Embryonic facial prominence (tissue), 1 donor: ENCODE measurements at regions not wholly inside any gene's neighbourhood (a gene's known extent, or its start where the extent isn't known, plus 50 kb on each side); places are given as distances from the start of the nearest gene placed in this dataset.
"Not testable (repeated sequence)": the region's sequence is repeated elsewhere in the genome, so short reads cannot be mapped to it uniquely, and the experiment has no call there.

Experiments used
- DNase-seq: peaks from one replicate; pipeline ENCODE4 v3.0.0-alpha.2; 2016; ENCODE audit errors: extremely low spot score

DNA sequence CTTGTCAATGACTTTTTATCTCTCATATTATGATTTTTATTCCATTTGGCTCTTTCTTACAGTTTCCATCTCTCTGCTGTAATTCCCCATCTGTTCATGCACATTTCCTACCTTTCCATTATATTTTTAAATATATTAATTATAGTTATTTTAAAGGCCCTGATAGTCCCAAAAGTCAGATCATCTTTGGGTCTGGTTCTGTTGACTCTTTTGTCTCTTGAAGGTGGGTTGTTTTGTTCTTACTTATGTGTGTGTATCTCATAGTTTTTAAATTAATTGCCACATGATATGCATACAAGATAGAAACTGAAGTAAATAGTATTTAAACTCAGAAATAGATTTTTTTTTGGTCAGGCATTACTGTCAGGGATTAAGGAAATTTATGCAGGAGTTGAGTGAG lies 178.0 kb upstream of the AJAP1 start:
- DNase-seq, result no peak

DNA sequence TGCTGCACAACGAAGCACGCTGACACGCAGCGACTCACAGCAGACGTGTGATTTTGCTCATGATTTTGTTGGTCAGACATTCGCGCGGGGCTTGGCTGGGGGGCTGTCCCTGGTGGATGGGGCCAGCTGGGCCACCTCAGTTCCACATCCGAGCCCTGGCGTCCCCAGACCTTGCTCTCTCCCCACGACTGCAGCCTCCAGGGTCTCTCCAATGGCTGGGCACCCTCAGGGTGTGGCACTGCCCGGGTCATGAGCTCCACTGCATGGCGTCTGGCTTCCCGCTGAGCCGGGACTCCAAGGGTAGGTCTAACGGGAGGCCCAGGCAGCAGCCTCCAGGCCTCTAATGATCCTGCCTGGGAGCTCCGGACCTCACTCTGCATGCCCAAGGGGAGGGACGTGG lies 173.0 kb upstream of the AJAP1 start:
- no peak for DNase-seq

- DNase-seq, result no peak
Observed at GRCh38 chr1:4482526-4482925, 171.9 kb upstream of the AJAP1 start.

DNA sequence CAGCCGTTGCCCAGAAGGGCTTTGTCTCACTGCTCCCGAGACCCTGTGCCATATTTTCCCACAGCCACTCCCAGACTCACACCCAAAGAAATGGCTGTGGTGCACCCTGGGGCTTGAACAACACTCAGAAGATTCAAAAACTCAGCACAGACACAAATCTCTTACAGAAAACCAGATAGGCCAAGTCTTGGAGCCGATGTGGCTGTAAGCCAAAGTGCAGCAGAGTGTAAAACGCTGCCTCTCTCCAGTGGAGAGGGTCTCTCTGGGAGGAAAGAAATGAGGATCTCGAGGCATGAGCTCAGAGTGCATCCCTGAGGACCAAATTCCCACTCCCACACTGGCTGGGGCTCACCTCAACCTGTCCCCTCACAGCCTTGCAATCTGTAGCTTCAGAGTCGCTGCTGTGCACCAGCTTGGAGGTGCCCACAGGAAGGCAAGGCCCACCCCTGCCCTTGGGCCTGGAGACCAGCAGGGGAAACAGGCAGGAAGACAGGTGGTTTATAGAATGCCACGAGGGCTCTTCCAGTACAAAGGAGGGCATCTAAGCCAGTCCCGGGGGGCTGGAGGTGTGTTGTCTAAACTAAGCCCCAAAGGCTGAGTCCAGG lies 171.3 kb upstream of the AJAP1 start:
- no peak for DNase-seq

DNA sequence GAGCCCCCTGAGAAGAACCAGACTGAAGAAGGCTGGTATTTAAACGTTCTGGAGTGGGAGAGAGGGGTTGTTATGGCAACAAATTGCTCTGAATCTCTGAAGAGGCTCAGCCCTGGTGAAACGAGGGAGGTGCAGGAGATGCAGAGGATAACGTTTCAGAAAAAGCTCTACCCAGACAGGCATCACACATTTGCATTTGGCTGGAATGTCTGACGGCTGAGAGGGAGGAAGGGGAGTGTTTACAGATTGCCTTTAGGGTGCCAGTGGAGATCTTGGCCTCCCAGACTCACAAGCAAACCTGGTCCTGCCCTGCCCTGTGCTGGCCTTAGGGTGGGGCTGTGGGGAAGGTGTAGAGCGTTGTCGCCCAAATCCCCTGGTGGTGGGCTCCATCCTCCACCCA lies 169.0 kb upstream of the AJAP1 start:
- no peak for DNase-seq

DNA sequence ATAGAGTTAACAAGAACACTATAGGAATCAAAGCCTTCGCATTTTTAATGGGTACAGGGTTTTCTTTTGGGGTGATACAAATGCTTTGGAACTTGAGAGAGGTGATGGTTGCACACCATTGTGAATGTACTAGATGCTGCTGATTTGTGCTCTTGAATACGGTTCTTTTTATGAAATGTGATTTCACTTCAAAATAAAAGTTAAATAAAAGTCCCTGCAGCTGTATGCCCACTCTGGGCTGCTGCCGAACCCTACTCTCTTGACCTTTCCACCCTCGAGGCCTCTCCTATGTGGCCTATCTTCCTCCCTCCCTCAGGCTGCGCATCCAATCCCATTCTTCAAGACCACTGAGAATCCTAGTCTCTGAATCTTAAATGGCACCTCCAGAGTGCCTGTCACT lies 168.5 kb upstream of the AJAP1 start:
- no peak for DNase-seq

GRCh38 chr1:4486408-4487120 lies 167.8 kb upstream of the AJAP1 start:
- no peak for DNase-seq

- DNase-seq, result no peak
Observed at GRCh38 chr1:4488018-4488417, 166.4 kb upstream of the AJAP1 start.

DNA sequence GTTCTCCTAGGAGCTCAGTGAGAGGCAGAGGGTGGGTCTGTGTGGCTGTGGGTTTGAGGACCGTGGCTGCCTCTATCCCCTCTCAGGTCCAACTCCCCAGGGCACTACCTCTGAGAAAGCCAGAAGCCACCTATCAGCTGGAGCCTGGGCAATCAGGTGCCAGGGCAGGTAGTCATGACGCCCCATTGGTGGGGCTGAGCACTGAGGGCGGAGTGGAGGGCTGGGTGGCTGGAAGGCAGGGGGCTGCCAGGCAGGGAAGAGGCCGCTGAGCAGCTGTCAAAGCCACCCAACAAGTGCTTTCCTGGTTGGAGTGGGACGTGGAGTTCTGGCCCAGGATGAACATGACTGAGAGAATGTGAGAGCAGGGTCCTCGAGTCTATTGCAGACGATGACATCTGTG lies 164.9 kb upstream of the AJAP1 start:
- DNase-seq, result no peak

DNA sequence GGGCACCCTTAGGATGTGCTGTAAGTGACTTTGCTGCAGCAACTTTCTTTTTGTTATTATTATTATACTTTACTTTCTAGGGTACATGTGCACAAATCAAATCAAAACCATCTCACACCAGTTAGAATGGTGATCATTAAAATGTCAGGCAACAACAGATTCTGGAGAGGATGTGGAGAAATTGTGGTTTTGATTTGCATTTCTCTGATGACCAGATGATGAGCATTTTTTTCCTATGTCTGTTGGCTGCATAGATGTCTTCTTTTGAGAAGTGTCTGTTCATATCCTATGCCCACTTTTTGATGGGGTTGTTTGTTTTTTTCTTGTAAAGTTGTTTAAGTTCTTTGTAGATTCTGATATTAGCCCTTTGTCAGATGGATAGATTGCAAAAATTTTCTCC lies 164.4 kb upstream of the AJAP1 start:
- DNase-seq, result not testable (repeated sequence)

GRCh38 chr1:4494027-4494426 lies 160.4 kb upstream of the AJAP1 start:
- no peak for DNase-seq

GRCh38 chr1:4494558-4494957 lies 159.9 kb upstream of the AJAP1 start:
- no peak for DNase-seq

GRCh38 chr1:4495809-4496208 lies 158.6 kb upstream of the AJAP1 start:
- no peak for DNase-seq

GRCh38 chr1:4500441-4500840 lies 154.0 kb upstream of the AJAP1 start:
- no peak for DNase-seq

DNA sequence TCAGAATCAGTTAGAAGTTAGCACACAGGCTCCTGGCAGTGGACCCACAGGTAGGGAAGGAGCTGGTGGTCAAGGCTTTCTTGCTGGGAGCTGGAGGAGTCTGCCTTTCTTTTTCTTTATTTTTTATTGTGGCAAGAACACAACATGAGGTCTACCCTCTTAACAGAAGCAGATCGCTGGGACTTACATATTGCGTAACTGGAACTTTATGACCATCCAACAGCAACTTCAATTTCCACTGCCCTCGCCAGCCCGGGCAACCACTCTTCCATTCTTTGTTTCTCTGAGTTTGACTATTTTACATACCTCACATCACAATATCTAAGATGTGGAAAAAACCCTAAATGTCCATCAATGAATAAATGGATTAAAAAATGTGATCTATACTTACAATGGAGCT lies 147.8 kb upstream of the AJAP1 start:
- no peak for DNase-seq

GRCh38 chr1:4509206-4509605 lies 145.2 kb upstream of the AJAP1 start:
- DNase-seq, result no peak

- DNase-seq, result no peak
Observed at GRCh38 chr1:4510276-4510691, 144.1 kb upstream of the AJAP1 start.

DNA sequence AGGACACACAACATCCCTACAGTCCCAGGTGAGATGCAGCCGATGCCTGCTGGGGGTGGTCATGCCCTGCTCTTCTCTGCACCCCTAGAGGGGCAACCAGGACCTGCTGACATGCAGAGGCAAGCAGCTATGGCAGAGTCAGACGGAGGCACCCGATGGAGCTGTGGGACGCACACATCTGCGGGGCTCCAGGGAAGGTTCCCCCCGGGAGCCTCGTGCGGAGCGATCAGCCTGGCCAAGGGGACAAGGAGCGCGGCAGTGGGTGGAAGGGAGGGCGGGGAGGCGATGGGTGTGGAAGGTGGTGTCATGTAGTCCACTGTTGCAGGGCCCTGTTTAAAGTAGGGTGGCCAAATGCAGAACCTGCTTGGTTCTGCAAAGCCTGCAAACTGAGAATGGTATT lies 143.0 kb upstream of the AJAP1 start:
- DNase-seq, result no peak

DNA sequence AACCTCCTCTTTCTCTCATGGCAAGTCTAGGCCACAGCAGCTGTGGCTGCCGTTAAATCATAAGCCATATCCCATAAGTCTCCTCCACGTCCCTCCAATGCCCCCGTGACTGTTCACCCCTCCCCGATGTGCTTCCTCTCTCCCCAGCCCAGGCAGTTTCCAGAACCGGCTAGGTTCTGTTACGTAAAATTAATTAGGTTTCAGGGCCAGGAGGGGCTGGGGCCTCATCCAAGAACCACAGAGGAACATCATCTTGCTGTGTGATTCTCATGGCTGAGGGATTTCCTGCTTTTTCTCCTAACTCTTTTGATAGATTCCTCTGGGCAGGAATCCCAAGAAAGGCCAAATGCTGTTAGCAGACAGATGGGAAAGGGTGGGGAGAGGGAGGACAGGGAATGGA lies 141.8 kb upstream of the AJAP1 start:
- peak; percentile 7 for DNase-seq

DNA sequence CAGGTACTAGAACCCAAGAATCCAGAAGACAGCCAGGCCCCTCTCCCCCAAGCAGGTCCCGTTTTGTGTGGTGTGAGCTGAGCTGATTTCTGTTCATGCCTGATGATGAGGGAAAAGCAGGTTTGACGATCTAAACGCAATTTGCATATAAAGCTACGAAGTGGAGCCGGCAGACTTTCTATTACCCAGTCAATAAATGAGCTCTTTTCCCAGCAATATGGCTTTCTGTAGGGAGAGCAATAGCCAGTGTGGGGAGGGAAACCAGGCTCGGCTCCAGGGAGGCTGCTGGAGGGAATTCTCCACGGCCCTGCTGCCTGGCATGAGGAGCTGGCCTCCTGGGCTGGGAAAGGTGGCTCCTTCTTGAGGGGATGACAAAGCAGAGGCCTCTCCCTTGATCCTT lies 140.7 kb upstream of the AJAP1 start:
- no peak for DNase-seq

- DNase-seq, result no peak
Observed at GRCh38 chr1:4515727-4516289, 138.6 kb upstream of the AJAP1 start.

DNA sequence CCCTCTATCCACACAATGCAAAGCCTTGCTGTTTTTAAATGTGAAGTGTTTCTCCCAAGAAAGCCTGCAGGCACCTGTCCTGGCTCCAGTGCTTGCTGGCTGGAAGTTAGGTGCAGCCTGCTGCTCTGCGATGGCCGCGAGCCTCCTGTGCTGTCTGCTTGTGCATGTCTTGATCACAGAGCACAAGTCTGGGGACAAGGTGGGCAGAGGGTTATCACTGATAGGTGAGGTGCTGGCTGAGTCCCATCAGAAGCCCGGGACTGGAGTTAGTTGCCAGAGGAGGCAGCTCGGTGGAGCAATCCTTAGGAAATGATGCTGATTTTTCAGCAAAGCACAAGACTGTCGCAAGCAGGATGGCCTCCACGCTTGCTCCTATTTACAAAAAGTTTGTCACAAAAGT lies 137.8 kb upstream of the AJAP1 start:
- DNase-seq, result no peak

DNA sequence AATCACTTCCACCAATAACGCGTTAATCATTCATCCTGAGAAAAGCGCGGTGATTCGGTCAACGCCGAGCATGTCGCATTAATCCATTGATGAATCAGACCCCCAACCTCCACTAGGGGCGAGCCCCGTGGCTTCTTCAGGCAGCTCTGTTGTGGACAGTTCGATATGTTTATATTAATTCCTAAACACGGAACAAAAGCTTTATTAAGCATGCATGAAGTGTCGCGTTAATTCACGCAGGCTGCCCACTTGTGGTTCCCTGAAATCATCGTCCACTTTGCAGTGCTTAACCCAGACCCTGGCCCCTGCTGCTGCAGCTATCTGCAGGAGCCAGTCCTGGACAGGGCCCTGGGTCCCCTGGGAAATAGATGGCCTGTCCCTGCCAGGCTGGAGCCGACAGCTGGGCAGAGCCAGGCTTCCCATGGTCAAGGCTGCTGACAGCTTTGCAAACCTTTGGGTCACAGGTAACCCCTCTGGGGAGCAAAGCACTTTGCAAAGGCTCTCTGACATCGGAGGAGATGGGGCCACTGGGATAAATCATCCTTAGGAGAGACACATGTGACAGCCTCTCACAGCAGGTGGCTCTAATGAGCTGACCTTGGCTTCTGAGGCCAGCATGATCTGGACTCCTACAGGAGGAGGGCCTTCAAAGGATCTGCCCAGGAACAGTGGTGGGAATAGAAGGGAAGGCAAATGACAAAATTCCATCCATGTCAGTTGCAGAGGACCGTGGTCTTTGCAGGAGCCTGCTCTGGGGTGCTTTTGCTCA lies 137.0 kb upstream of the AJAP1 start:
- DNase-seq, result no peak
